ENCODE measurements at regions not wholly inside any gene's neighbourhood (a gene's known extent, or its start where the extent isn't known, plus 50 kb on each side); places are given as distances from the start of the nearest gene placed in this dataset.

DNA sequence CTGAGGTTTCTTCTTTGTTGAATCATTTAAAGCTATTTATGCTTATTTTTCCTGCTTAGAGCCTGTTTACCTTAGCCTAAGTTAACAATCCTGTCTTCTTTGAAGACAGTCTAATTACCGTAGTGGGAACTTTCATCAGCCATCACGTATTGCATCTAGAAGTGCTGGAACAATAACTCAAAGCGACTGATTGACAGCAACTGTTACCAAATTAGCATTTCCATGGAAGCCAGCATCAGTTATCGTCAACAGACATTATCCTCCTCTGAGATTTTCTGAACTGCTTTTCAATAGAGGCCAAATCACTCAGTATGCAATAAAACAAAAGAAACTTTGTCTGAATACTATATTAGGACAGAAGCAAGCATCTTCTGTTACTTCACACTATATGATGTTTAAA lies 433.3 kb upstream of the SLITRK1 start:
- TF ChIP-seq, protein P1, sequence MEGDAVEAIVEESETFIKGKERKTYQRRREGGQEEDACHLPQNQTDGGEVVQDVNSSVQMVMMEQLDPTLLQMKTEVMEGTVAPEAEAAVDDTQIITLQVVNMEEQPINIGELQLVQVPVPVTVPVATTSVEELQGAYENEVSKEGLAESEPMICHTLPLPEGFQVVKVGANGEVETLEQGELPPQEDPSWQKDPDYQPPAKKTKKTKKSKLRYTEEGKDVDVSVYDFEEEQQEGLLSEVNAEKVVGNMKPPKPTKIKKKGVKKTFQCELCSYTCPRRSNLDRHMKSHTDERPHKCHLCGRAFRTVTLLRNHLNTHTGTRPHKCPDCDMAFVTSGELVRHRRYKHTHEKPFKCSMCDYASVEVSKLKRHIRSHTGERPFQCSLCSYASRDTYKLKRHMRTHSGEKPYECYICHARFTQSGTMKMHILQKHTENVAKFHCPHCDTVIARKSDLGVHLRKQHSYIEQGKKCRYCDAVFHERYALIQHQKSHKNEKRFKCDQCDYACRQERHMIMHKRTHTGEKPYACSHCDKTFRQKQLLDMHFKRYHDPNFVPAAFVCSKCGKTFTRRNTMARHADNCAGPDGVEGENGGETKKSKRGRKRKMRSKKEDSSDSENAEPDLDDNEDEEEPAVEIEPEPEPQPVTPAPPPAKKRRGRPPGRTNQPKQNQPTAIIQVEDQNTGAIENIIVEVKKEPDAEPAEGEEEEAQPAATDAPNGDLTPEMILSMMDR (IDR thresholded peaks at IDR 0.05), result no peak
- TF ChIP-seq EZH2phosphoT487 (IDR thresholded peaks at IDR 0.05) (no peak), EZH2 (IDR thresholded peaks at IDR 0.05) (no peak)
